Prostate gland (tissue), 2 donors: ENCODE measurements at regions not wholly inside any gene's neighbourhood (a gene's known extent, or its start where the extent isn't known, plus 50 kb on each side); places are given as distances from the start of the nearest gene placed in this dataset.

Source experiments
- DNase-seq: peaks from one replicate; pipeline ENCODE4 v3.0.0-alpha.2; 2019; ENCODE audit warnings: low spot score
- H3K27ac ChIP-seq, 2 donors: fragments of 200-600 bp; sonication (generic); 2 replicates each; pipeline ENCODE4 v1.5.1; 2017 to 2019
- H3K27me3 ChIP-seq: fragments of 200-600 bp; sonication (generic); replicated peaks from 2 replicates; pipeline ENCODE4 v1.5.1; 2019; ENCODE audit not compliant: insufficient read depth
- H3K36me3 ChIP-seq, 2 donors: fragments of 200-600 bp; sonication (generic); 1 replicate in 1 of 2; 2 replicates in 1 of 2; pipeline versions ENCODE4 v1.5.1 to v1.8.1; 2017 to 2019
- H3K4me1 ChIP-seq: fragments of 200-600 bp; sonication (generic); replicated peaks from 2 replicates; pipeline ENCODE4 v1.5.1; 2019
- H3K4me3 ChIP-seq, 2 donors: fragments of 200-600 bp; sonication (generic); 2 replicates each; pipeline ENCODE4 v1.5.1; 2017 to 2019
- H3K9me3 ChIP-seq: fragments of 200-600 bp; sonication (generic); 2 replicates; pipeline ENCODE4 v1.5.1; 2017
- CTCF ChIP-seq, 4 experiments: fragments of 200-600 bp in 2 of 4; fragments of 450-650 bp in 2 of 4; sonication (generic) in 2 of 4; IDR thresholded peaks; 1 replicate in 3 of 4; 2 replicates in 1 of 4; pipeline ENCODE4 v1.5.1; 2016 to 2019; ENCODE audit warnings: antibody characterized with exemption in 4 of 4, mild to moderate bottlenecking in 2 of 4, moderate library complexity in 2 of 4
- POLR2A ChIP-seq: fragments of 450-650 bp; IDR thresholded peaks from one replicate; pipeline ENCODE4 v1.6.1; 2016; ENCODE audit warnings: antibody characterized with exemption, mild to moderate bottlenecking
- POLR2AphosphoS5 ChIP-seq: sonication (generic); formaldehyde crosslinking; IDR thresholded peaks from one replicate; pipeline ENCODE4 v1.6.1; 2017; ENCODE audit warnings: antibody characterized with exemption
- WGBS: methylation state at CpG from one replicate; pipeline ENCODE4 v1.1.5; 2018; 5-methylcytosine and 5-hydroxymethylcytosine counted together
- intact Hi-C: fragments of 100-400 bp; cut with DNase I; formaldehyde crosslinking; loops from one replicate; pipeline ENCODE4 v1.14.2; 2022

GRCh38 chr1:2906085-2906484 is 104.6 kb upstream of the TTC34 start:
- DNase-seq = no peak
- TF ChIP-seq POLR2A = no peak
- no peak for TF ChIP-seq POLR2AphosphoS5
- TF ChIP-seq CTCF (IDR thresholded peaks at IDR 0.05) = no peak
- peaks cover 22% of the 10 kb centered on the region for H3K27me3 ChIP-seq

GRCh38 chr1:2906620-2907019 is 105.1 kb upstream of the TTC34 start:
- no peaks in the 10 kb centered on the region for H3K4me1 ChIP-seq
- H3K9me3 ChIP-seq = no peaks in the 10 kb centered on the region
- H3K27ac ChIP-seq = no peak overlapping the region
- no peak for DNase-seq
- WGBS = 76% methylated on average over 15 of the region's 15 CpGs
- peaks cover 22% of the 10 kb centered on the region for H3K27me3 ChIP-seq
- no peak for TF ChIP-seq POLR2A
- TF ChIP-seq CTCF (IDR thresholded peaks at IDR 0.05) = no peak
- no peak for TF ChIP-seq POLR2AphosphoS5
- intact Hi-C loops = no loop called here
- no peaks in the 10 kb centered on the region for H3K36me3 ChIP-seq
- H3K4me3 ChIP-seq = no peak overlapping the region

More at GRCh38 chr1:2906085-2906484, 104.6 kb upstream of the TTC34 start:
- Histone ChIP-seq H3K4me1 (no peaks in the 10 kb centered on the region), H3K36me3 (no peaks in the 10 kb centered on the region), H3K4me3 (no peak overlapping the region), H3K27ac (no peak overlapping the region), H3K9me3 (no peaks in the 10 kb centered on the region)
- 15% methylated on average over 18 of the region's 20 CpGs for WGBS
- intact Hi-C loops = no loop called here

GRCh38 chr1:2907051-2907450 is 105.6 kb upstream of the TTC34 start:
- Histone ChIP-seq H3K9me3 (no peaks in the 10 kb centered on the region), H3K27me3 (peaks cover 22% of the 10 kb centered on the region), H3K4me1 (no peaks in the 10 kb centered on the region), H3K27ac (no peak overlapping the region), H3K36me3 (no peaks in the 10 kb centered on the region), H3K4me3 (no peak overlapping the region)
- 91% methylated on average over 16 of the region's 16 CpGs for WGBS
- DNase-seq = no peak
- no peak for TF ChIP-seq CTCF (IDR thresholded peaks at IDR 0.05)
- TF ChIP-seq POLR2A = no peak
- TF ChIP-seq POLR2AphosphoS5 = no peak
- intact Hi-C loops = no loop called here

- H3K36me3 ChIP-seq = no peaks in the 10 kb centered on the region
- H3K4me3 ChIP-seq = no peak overlapping the region
- TF ChIP-seq POLR2AphosphoS5 (no peak), CTCF (IDR thresholded peaks at IDR 0.05) (no peak), POLR2A (no peak)
- WGBS = 92% methylated on average over 16 of the region's 16 CpGs
- no peak for DNase-seq
- peaks cover 22% of the 10 kb centered on the region for H3K27me3 ChIP-seq
- intact Hi-C loops = no loop called here
- H3K27ac ChIP-seq = no peak overlapping the region
- H3K4me1 ChIP-seq = no peaks in the 10 kb centered on the region
- H3K9me3 ChIP-seq = no peaks in the 10 kb centered on the region
Observed at GRCh38 chr1:2908081-2908480, 106.6 kb upstream of the TTC34 start.

DNA sequence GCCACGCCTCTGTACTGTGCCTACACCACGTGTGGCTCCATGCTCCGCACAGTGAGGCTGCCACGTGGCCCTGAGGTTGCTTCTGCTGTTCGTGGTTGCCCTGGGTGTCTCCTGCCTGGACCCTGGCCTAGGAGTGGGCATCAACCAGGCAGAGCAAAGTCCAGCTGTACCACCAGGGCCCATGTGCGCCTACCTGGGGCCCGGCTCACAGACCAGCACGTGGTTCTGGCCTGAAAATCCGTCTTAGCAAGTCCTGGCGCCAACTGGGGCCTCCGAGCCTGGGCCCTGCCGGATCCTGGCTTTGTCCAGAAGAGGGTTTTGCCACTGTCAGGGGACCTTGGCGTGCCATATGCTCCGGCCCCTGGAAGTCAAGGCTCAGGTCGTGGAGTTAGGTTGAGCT is 107.1 kb upstream of the TTC34 start:
- no peak for DNase-seq
- Histone ChIP-seq H3K36me3 (no peaks in the 10 kb centered on the region), H3K27ac (no peak overlapping the region), H3K4me1 (no peaks in the 10 kb centered on the region), H3K9me3 (no peaks in the 10 kb centered on the region), H3K4me3 (no peak overlapping the region), H3K27me3 (peaks cover 22% of the 10 kb centered on the region)
- whole genome bisulfite sequencing = 93% methylated on average over 14 of the region's 15 CpGs
- intact Hi-C loops = no loop called here
- TF ChIP-seq CTCF (IDR thresholded peaks at IDR 0.05) (no peak), POLR2A (no peak), POLR2AphosphoS5 (no peak)
